ENCODE measurements at regions not wholly inside any gene's neighbourhood (a gene's known extent, or its start where the extent isn't known, plus 50 kb on each side); places are given as distances from the start of the nearest gene placed in this dataset.
"Not testable (repeated sequence)": the region's sequence is repeated elsewhere in the genome, so short reads cannot be mapped to it uniquely, and the experiment has no call there.

DNA sequence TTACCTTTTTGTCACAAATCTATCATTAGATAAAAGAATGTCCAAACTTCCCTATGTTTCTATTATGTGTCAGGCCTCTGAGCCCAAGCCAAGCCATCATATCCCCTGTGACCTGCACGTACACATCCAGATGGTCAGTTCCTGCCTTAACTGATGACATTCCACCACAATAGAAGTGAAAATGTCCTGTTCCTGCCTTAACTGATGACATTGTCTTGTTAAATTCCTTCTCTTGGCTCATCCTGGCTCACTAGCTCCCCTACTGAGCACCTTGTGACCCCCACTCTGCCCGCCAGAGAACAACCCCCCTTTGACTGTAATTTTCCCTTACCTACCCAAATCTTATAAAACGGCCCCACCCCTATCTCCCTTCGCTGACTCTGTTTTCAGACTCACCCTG is 249.5 kb downstream of the ZNF608 start:
- TF ChIP-seq, protein P1, sequence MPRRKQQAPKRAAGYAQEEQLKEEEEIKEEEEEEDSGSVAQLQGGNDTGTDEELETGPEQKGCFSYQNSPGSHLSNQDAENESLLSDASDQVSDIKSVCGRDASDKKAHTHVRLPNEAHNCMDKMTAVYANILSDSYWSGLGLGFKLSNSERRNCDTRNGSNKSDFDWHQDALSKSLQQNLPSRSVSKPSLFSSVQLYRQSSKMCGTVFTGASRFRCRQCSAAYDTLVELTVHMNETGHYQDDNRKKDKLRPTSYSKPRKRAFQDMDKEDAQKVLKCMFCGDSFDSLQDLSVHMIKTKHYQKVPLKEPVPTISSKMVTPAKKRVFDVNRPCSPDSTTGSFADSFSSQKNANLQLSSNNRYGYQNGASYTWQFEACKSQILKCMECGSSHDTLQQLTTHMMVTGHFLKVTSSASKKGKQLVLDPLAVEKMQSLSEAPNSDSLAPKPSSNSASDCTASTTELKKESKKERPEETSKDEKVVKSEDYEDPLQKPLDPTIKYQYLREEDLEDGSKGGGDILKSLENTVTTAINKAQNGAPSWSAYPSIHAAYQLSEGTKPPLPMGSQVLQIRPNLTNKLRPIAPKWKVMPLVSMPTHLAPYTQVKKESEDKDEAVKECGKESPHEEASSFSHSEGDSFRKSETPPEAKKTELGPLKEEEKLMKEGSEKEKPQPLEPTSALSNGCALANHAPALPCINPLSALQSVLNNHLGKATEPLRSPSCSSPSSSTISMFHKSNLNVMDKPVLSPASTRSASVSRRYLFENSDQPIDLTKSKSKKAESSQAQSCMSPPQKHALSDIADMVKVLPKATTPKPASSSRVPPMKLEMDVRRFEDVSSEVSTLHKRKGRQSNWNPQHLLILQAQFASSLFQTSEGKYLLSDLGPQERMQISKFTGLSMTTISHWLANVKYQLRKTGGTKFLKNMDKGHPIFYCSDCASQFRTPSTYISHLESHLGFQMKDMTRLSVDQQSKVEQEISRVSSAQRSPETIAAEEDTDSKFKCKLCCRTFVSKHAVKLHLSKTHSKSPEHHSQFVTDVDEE (CRISPR knock-in tag; IDR thresholded peaks at IDR 0.05) = not testable (repeated sequence)
- TF ChIP-seq ESRRG (CRISPR knock-in tag; IDR thresholded peaks at IDR 0.05); TOX (CRISPR knock-in tag; IDR thresholded peaks at IDR 0.05; ENCODE audit: borderline replicate concordance); ARNTL (CRISPR knock-in tag; IDR thresholded peaks at IDR 0.05; ENCODE audit: borderline replicate concordance, low read depth); TCF4 (CRISPR knock-in tag; IDR thresholded peaks at IDR 0.05; ENCODE audit: borderline replicate concordance); ZFP30 (CRISPR knock-in tag; IDR thresholded peaks at IDR 0.05); BACH2 (CRISPR knock-in tag; IDR thresholded peaks at IDR 0.05; ENCODE audit: borderline replicate concordance); RARB (CRISPR knock-in tag; IDR thresholded peaks at IDR 0.05): not testable (repeated sequence)
- TF ChIP-seq, protein P2, sequence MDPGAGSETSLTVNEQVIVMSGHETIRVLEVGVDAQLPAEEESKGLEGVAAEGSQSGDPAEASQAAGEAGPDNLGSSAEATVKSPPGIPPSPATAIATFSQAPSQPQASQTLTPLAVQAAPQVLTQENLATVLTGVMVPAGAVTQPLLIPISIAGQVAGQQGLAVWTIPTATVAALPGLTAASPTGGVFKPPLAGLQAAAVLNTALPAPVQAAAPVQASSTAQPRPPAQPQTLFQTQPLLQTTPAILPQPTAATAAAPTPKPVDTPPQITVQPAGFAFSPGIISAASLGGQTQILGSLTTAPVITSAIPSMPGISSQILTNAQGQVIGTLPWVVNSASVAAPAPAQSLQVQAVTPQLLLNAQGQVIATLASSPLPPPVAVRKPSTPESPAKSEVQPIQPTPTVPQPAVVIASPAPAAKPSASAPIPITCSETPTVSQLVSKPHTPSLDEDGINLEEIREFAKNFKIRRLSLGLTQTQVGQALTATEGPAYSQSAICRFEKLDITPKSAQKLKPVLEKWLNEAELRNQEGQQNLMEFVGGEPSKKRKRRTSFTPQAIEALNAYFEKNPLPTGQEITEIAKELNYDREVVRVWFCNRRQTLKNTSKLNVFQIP (CRISPR knock-in tag; IDR thresholded peaks at IDR 0.05; ENCODE audit: borderline replicate concordance, low read depth) = not testable (repeated sequence)
